ENCODE measurements at regions not wholly inside any gene's neighbourhood (a gene's known extent, or its start where the extent isn't known, plus 50 kb on each side); places are given as distances from the start of the nearest gene placed in this dataset.

DNA sequence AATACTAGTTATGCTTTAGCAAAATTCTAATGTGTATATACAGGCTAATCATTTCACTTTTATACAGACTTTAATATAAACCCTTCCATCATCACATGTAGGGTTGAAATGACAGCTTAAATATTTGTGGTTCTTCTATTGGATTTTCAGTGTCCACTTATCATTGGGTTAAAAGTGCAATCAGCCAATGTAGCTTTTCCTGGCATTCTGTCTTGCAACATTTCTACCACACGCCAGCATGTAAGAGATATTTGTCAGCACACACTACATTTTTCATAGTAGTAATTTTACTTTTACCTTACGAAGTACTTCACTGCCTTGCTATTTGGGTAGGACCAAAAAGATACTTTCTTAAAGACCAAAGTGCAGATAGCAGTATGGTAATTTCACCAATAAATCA lies 252.0 kb downstream of the TBX18 start:
- TF ChIP-seq, protein P1, sequence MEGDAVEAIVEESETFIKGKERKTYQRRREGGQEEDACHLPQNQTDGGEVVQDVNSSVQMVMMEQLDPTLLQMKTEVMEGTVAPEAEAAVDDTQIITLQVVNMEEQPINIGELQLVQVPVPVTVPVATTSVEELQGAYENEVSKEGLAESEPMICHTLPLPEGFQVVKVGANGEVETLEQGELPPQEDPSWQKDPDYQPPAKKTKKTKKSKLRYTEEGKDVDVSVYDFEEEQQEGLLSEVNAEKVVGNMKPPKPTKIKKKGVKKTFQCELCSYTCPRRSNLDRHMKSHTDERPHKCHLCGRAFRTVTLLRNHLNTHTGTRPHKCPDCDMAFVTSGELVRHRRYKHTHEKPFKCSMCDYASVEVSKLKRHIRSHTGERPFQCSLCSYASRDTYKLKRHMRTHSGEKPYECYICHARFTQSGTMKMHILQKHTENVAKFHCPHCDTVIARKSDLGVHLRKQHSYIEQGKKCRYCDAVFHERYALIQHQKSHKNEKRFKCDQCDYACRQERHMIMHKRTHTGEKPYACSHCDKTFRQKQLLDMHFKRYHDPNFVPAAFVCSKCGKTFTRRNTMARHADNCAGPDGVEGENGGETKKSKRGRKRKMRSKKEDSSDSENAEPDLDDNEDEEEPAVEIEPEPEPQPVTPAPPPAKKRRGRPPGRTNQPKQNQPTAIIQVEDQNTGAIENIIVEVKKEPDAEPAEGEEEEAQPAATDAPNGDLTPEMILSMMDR (IDR thresholded peaks at IDR 0.05), result no peak
- TF ChIP-seq POLR2A (IDR thresholded peaks at IDR 0.05), result no peak
